H9 (cell line): ENCODE measurements at regions not wholly inside any gene's neighbourhood (a gene's known extent, or its start where the extent isn't known, plus 50 kb on each side); places are given as distances from the start of the nearest gene placed in this dataset.

ENCODE experiments used
- DNase-seq: peaks from one replicate; pipeline ENCODE4 v3.0.0-alpha.2; 2017
- H2AFZ ChIP-seq: one replicate; pipeline ENCODE4 v1.6.1; 2013; ENCODE audit warnings: mild to moderate bottlenecking, low read length, control low read depth, moderate library complexity
- H2AK5ac ChIP-seq: 2 replicates; pipeline ENCODE4 v1.6.1; 2013; ENCODE audit warnings: low read length, control low read depth, mixed read lengths; ENCODE audit not compliant: insufficient read length
- H2BK120ac ChIP-seq: one replicate; pipeline ENCODE4 v1.6.1; 2013; ENCODE audit warnings: low read depth, mild to moderate bottlenecking, low read length, control low read depth, inconsistent platforms; ENCODE audit not compliant: poor library complexity, severe bottlenecking
- H2BK12ac ChIP-seq: 2 replicates; pipeline ENCODE4 v1.6.1; 2013; ENCODE audit warnings: low read length, control low read depth, mixed read lengths, low read depth; ENCODE audit not compliant: insufficient read length
- H2BK15ac ChIP-seq: 2 replicates; pipeline ENCODE4 v1.6.1; 2013; ENCODE audit warnings: low read depth, low read length, control low read depth
- H2BK20ac ChIP-seq: one replicate; pipeline ENCODE4 v1.6.1; 2013; ENCODE audit warnings: low read depth, mild to moderate bottlenecking, low read length, control low read depth, inconsistent platforms; ENCODE audit not compliant: poor library complexity, severe bottlenecking
- H2BK5ac ChIP-seq: 2 replicates; pipeline ENCODE4 v1.6.1; 2013; ENCODE audit warnings: low read length, control low read depth, mixed read lengths; ENCODE audit not compliant: insufficient read length
- H3K14ac ChIP-seq: 2 replicates; pipeline ENCODE4 v1.6.1; 2013; ENCODE audit warnings: low read length, control low read depth; ENCODE audit not compliant: insufficient read depth
- H3K18ac ChIP-seq: 2 replicates; pipeline ENCODE4 v1.6.1; 2013; ENCODE audit warnings: low read depth, mild to moderate bottlenecking, mixed read lengths, low read length, control low read depth; ENCODE audit not compliant: insufficient read length
- H3K23ac ChIP-seq: 2 replicates; pipeline ENCODE4 v1.6.1; 2013; ENCODE audit warnings: low read length, control low read depth, mixed read lengths, low read depth; ENCODE audit not compliant: insufficient read length
- H3K23me2 ChIP-seq: 2 replicates; pipeline ENCODE4 v1.6.1; 2013; ENCODE audit warnings: low read depth, mild to moderate bottlenecking, mixed read lengths, low read length, control low read depth; ENCODE audit not compliant: insufficient read length, poor library complexity, severe bottlenecking
- H3K27ac ChIP-seq: 2 replicates; pipeline ENCODE4 v1.5.1; 2013; ENCODE audit warnings: low read length, control low read depth, mixed read lengths, low read depth; ENCODE audit not compliant: insufficient read length
- H3K27me3 ChIP-seq: 2 replicates; pipeline ENCODE4 v1.6.1; 2013; ENCODE audit warnings: low read length, control low read depth, inconsistent platforms; ENCODE audit not compliant: insufficient read depth
- H3K4ac ChIP-seq: 2 replicates; pipeline ENCODE4 v1.6.1; 2013; ENCODE audit warnings: low read depth, mild to moderate bottlenecking, control low read depth, inconsistent platforms, low read length, moderate library complexity
- H3K4me1 ChIP-seq: 2 replicates; pipeline ENCODE4 v1.6.1; 2013; ENCODE audit warnings: low read length, control low read depth, inconsistent platforms; ENCODE audit not compliant: insufficient read depth
- H3K4me2 ChIP-seq: 2 replicates; pipeline ENCODE4 v1.6.1; 2013; ENCODE audit warnings: low read length, control low read depth, mixed read lengths; ENCODE audit not compliant: insufficient read length, insufficient read depth
- H3K56ac ChIP-seq: 2 replicates; pipeline ENCODE4 v1.6.1; 2013; ENCODE audit warnings: low read depth, mild to moderate bottlenecking, mixed read lengths, low read length, control low read depth; ENCODE audit not compliant: insufficient read length
- H3K79me1 ChIP-seq: 2 replicates; pipeline ENCODE4 v1.6.1; 2013; ENCODE audit warnings: low read depth, mild to moderate bottlenecking, moderate library complexity, low read length, control low read depth, inconsistent platforms; ENCODE audit not compliant: insufficient read depth, poor library complexity, severe bottlenecking
- H3K79me2 ChIP-seq: 2 replicates; pipeline ENCODE4 v1.6.1; 2013; ENCODE audit warnings: low read length, control low read depth, inconsistent platforms; ENCODE audit not compliant: insufficient read depth
- H3K9ac ChIP-seq: 2 replicates; pipeline ENCODE4 v1.6.1; 2013; ENCODE audit warnings: low read length, control low read depth, mixed read lengths; ENCODE audit not compliant: insufficient read length; ENCODE audit errors: extremely low read depth
- H3K9me3 ChIP-seq: one replicate; pipeline ENCODE4 v1.6.1; 2013; ENCODE audit warnings: low read depth, low read length, inconsistent platforms; ENCODE audit not compliant: control insufficient read depth
- H3T11ph ChIP-seq: one replicate; pipeline ENCODE4 v1.6.1; 2013; ENCODE audit warnings: mild to moderate bottlenecking, low read length, control low read depth, inconsistent platforms
- H4K20me1 ChIP-seq: one replicate; pipeline ENCODE4 v1.6.1; 2013; ENCODE audit not compliant: control insufficient read depth, insufficient read length, insufficient read depth
- H4K5ac ChIP-seq: 2 replicates; pipeline ENCODE4 v1.6.1; 2013; ENCODE audit warnings: low read depth, mild to moderate bottlenecking, mixed read lengths, low read length, control low read depth; ENCODE audit not compliant: insufficient read length
- H4K8ac ChIP-seq: replicated peaks from 2 replicates; pipeline ENCODE4 v1.6.1; 2013; ENCODE audit warnings: low read length, control low read depth, mixed read lengths, low read depth; ENCODE audit not compliant: insufficient read length
- H4K91ac ChIP-seq: 2 replicates; pipeline ENCODE4 v1.6.1; 2013; ENCODE audit warnings: low read depth, mild to moderate bottlenecking, moderate library complexity, mixed read lengths, low read length, control low read depth; ENCODE audit not compliant: insufficient read length
- H3K27ac Mint-ChIP-seq, 3 experiments: 2 replicates in 2 of 3; 3 replicates in 1 of 3; pipeline ENCODE4 v1.8.0; 2020 to 2021; ENCODE audit warnings: mixed read lengths in 3 of 3, mild to moderate bottlenecking in 1 of 3, moderate library complexity in 1 of 3
- H3K27me3 Mint-ChIP-seq: 2 replicates; pipeline ENCODE4 v1.8.0; 2021; ENCODE audit warnings: low read depth, mild to moderate bottlenecking, moderate library complexity, mixed read lengths
- H3K36me3 Mint-ChIP-seq, 3 experiments: 2 replicates in 2 of 3; 3 replicates in 1 of 3; pipeline ENCODE4 v1.8.0; 2020 to 2021; ENCODE audit warnings: low read depth in 3 of 3, mixed read lengths in 3 of 3; ENCODE audit not compliant: insufficient read depth in 1 of 3
- H3K4me1 Mint-ChIP-seq, 2 experiments: 2 replicates each; pipeline ENCODE4 v1.8.0; 2020; ENCODE audit warnings: mixed read lengths in 2 of 2
- H3K4me3 Mint-ChIP-seq, 2 experiments: 2 replicates in 1 of 2; 3 replicates in 1 of 2; pipeline ENCODE4 v1.8.0; 2020 to 2021; ENCODE audit warnings: mild to moderate bottlenecking in 2 of 2, mixed read lengths in 2 of 2, moderate library complexity in 1 of 2
- H3K9me3 Mint-ChIP-seq, 2 experiments: 2 replicates in 1 of 2; 3 replicates in 1 of 2; pipeline ENCODE4 v1.8.0; 2020; ENCODE audit warnings: mild to moderate bottlenecking in 2 of 2, mixed read lengths in 2 of 2, moderate library complexity in 1 of 2
- CTCF ChIP-seq: fragments of 200-600 bp; sonication (generic); conservative IDR thresholded peaks from 3 replicates; pipeline ENCODE4 v1.8.0; 2021; ENCODE audit warnings: antibody characterized with exemption, mild to moderate bottlenecking
- WGBS: extraction: QIAGEN DNeasy Blood & Tissue Kit; methylation state at CpG from one replicate; pipeline ENCODE4 v1.1.7; 2013; ENCODE audit warnings: missing lambda C conversion rate, low lambda C conversion rate, mixed read lengths; ENCODE audit not compliant: insufficient read length; ENCODE audit errors: extremely low coverage; 5-methylcytosine and 5-hydroxymethylcytosine counted together

DNA sequence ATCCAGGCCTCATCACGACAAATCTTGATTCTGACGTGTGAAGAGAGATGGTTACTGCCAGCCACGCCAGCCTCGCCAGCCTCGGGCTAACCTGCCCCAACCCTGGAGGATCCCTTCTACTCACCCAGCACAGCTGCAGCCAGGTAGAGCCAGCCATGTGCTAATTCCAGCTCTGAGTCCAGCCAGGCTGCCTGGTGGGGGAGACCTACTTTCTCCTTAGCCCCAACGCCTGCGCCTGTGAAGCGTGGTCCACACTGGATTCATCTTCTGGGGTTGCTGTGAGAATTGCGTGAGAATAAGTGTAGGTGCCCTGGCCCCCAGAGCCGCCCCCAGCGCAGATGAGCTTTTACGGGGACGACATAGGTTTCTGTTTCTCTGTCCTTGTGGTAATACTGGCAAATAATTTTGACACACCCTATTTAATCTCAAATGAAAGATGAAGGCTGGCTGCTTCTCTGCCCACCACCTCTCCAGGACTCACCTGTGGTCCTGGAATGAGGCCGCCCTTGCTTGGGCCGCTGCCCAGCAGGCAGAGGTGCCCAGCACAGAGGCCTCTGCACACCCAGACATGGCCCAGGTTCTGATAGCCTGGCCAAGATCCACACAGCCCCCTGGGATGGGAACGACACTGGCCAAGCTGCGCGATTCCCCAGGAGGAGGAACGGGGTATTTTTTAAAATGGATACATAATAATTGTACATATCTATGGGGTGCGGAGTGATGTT lies 528.4 kb downstream of the TBC1D22A start:
- H2AFZ ChIP-seq = no peak overlapping the region
- H2AK5ac ChIP-seq = no peak overlapping the region
- WGBS = no CpG with 5 or more reads among the region's 20 CpGs
- no peaks in the 10 kb centered on the region for H4K20me1 ChIP-seq
- H3K27me3 Mint-ChIP-seq = peaks cover 8% of the 10 kb centered on the region
- H3K79me1 ChIP-seq = no peaks in the 10 kb centered on the region
- H3K9me3 ChIP-seq = peaks cover 87% of the 10 kb centered on the region
- H3K23me2 ChIP-seq = no peaks in the 10 kb centered on the region
- no peak overlapping the region for H3K4ac ChIP-seq
- H4K91ac ChIP-seq = no peak overlapping the region
- no peak overlapping the region for H3K9ac ChIP-seq
- H3K27me3 ChIP-seq = no peaks in the 10 kb centered on the region
- peaks cover 7 to 39% (median 21%) of the 10 kb centered on the region in 3 experiments; a peak in 5 of 7 replicates for H3K36me3 Mint-ChIP-seq
- peak; percentile 9 for DNase-seq
- no peak overlapping the region for H3K27ac Mint-ChIP-seq
- H3K18ac ChIP-seq = no peak overlapping the region
- no peaks in the 10 kb centered on the region for H3K79me2 ChIP-seq
- no peaks in the 10 kb centered on the region for H3K4me1 ChIP-seq
- H2BK120ac ChIP-seq = no peak overlapping the region
- H3K14ac ChIP-seq = no peak overlapping the region
- H2BK5ac ChIP-seq = no peak overlapping the region
- no peak for TF ChIP-seq CTCF
- no peak overlapping the region for H3K23ac ChIP-seq
- H2BK12ac ChIP-seq = no peak overlapping the region
- H3K4me1 Mint-ChIP-seq = no peaks in the 10 kb centered on the region
- H2BK15ac ChIP-seq = no peak overlapping the region
- no peak overlapping the region for H3K4me3 Mint-ChIP-seq
- H3K27ac ChIP-seq = no peak overlapping the region
- H4K5ac ChIP-seq = no peak overlapping the region
- peaks cover 90 to 99% of the 10 kb centered on the region in 2 experiments for H3K9me3 Mint-ChIP-seq
- no peak overlapping the region for H4K8ac ChIP-seq
- no peak overlapping the region for H3K56ac ChIP-seq
- H3K4me2 ChIP-seq = no peak overlapping the region
- H2BK20ac ChIP-seq = no peak overlapping the region
- H3T11ph ChIP-seq = no peak overlapping the region
